PC-3 (cell line): ENCODE measurements at regions not wholly inside any gene's neighbourhood (a gene's known extent, or its start where the extent isn't known, plus 50 kb on each side); places are given as distances from the start of the nearest gene placed in this dataset.

ENCODE experiments used
- CTCF ChIP-seq: fragments of 300-600 bp; sonication (generic); conservative IDR thresholded peaks from 2 replicates; pipeline ENCODE4 v1.5.1; 2017; ENCODE audit warnings: antibody characterized with exemption, low read depth, mild to moderate bottlenecking, low read length
- EZH2 ChIP-seq: fragments of 300-600 bp; sonication (generic); IDR thresholded peaks from one replicate; pipeline ENCODE4 v1.6.1; 2017; ENCODE audit warnings: antibody characterized with exemption, mild to moderate bottlenecking, low read length; ENCODE audit not compliant: unreplicated experiment
- EZH2phosphoT487 ChIP-seq: fragments of 300-600 bp; sonication (generic); IDR thresholded peaks from 2 replicates; pipeline ENCODE4 v1.6.1; 2018; ENCODE audit warnings: mild to moderate bottlenecking, antibody characterized with exemption, low read length, borderline replicate concordance

GRCh38 chr9:121563425-121563824, 63.8 kb upstream of the GGTA1 start:
- TF ChIP-seq CTCF (no peak), EZH2 (no peak), EZH2phosphoT487 (no peak)
